GM13976 (cell line): ENCODE measurements at regions not wholly inside any gene's neighbourhood (a gene's known extent, or its start where the extent isn't known, plus 50 kb on each side); places are given as distances from the start of the nearest gene placed in this dataset.

Source experiments
- DNase-seq: peaks from one replicate; pipeline ENCODE4 v3.0.0; 2012; ENCODE audit warnings: low spot score
- in situ Hi-C: fragments of 300-500 bp; cut with MboI; formaldehyde crosslinking; loops from one replicate; pipeline ENCODE4 v1.12.0; 2022; ENCODE audit warnings: low sequenced_read_pairs, mixed read lengths, inconsistent platforms; ENCODE audit not compliant: unreplicated experiment
- TF ChIP-seq, protein P1 (sequence below): IDR thresholded peaks from 2 replicates; pipeline ENCODE4 v1.5.1; 2012; ENCODE audit warnings: borderline replicate concordance, mild to moderate bottlenecking; ENCODE audit not compliant: insufficient read depth; ENCODE audit errors: extremely low read depth, missing control alignments, control extremely low read depth

GRCh38 chr11:19428206-19429002, 187.7 kb upstream of the E2F8 start:
- TF ChIP-seq, protein P1, sequence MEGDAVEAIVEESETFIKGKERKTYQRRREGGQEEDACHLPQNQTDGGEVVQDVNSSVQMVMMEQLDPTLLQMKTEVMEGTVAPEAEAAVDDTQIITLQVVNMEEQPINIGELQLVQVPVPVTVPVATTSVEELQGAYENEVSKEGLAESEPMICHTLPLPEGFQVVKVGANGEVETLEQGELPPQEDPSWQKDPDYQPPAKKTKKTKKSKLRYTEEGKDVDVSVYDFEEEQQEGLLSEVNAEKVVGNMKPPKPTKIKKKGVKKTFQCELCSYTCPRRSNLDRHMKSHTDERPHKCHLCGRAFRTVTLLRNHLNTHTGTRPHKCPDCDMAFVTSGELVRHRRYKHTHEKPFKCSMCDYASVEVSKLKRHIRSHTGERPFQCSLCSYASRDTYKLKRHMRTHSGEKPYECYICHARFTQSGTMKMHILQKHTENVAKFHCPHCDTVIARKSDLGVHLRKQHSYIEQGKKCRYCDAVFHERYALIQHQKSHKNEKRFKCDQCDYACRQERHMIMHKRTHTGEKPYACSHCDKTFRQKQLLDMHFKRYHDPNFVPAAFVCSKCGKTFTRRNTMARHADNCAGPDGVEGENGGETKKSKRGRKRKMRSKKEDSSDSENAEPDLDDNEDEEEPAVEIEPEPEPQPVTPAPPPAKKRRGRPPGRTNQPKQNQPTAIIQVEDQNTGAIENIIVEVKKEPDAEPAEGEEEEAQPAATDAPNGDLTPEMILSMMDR, result no peak
- in situ Hi-C loops, result no loop called here
- DNase-seq, result no peak

- no peak for DNase-seq
- TF ChIP-seq, protein P1, result no peak
- in situ Hi-C loops, result no loop called here
These were observed 186.1 kb upstream of the E2F8 start for GRCh38 chr11:19426756-19427403.

DNA sequence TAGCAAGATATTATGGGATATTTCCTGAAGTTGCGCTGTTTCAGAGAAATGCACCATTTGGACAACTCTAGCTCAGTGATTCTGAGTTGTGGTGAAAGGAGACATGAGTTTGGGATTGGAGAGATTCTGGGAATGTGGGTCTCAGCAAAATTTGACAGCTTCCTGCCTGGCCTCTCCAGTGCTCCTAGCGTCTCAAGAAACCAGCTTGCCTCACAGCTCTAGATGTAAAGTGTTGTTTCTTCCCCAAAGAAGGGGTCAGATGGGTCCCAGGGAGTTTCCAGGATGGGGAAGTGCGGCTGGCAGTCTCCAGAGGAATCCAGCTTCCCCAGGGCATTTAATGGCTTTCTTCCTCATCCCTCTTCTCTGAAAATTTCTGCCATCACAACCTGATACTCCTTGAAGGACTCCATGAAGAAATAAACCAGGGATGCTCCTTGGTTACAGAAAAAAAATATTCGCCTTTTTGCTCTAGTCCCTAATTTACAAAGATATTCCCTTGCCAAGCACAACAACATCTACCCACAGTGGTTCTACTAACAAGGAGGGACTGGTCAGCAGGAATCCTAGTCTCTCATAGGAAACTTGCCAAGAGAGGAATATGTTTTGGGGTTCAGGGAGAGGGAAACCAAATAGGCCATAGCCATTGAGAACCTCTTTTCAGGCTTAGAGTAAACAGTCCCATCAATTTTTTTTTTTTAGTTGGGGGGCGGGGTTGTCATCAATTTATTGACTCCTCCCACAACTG, 185.4 kb upstream of the E2F8 start:
- TF ChIP-seq, protein P1, result no peak
- in situ Hi-C loops, result no loop called here
- DNase-seq, result no peak

DNA sequence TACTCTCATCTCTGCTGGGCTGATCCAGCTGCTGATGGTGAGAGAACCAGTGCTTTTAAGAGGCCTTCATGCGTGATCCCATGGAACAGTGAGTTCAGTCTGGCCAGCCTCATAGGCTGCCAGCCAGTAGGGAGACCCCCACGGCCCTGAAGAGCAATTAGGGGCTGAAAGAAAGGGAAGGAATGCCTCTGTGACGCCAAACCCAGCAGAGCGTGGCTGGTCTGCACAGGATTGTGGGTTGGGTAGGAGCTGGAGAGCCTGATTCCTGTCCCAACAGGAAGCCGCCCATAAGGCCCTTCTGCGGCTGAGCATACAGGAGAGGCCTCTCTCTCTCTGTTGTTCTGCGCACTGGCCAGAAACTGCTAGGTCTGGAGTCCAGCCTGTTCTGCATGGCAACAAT, 181.5 kb upstream of the E2F8 start:
- in situ Hi-C loops, result no loop called here
- no peak for DNase-seq

GRCh38 chr11:19420868-19421533, 180.3 kb upstream of the E2F8 start:
- DNase-seq, result no peak
- in situ Hi-C loops, result no loop called here
- TF ChIP-seq, protein P1, result no peak

More for the DNA sequence above, 181.5 kb upstream of the E2F8 start:
- TF ChIP-seq, protein P1, result no peak

DNA sequence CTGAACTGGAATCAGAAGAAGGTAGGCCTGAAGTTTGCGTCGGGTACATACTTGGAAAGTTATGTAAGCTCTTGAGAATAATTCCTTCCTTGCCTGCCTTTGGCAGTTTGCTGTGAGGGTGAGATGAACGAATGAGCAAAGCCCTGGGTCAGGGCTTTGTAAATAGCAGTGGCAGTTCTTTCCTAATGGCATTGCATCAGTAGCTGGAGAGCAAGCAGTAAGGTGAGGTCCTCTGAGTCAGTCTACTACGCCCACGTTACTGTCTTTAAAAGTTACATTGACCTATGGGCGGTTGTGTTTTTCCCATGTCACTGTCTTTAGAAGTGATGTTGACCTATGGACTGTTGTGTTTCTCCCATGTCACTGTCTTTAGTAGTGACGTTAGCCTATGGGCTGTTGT, 179.1 kb upstream of the E2F8 start:
- in situ Hi-C loops, result no loop called here
- TF ChIP-seq, protein P1, result no peak
- no peak for DNase-seq
